HUES64 (cell line): ENCODE measurements at regions not wholly inside any gene's neighbourhood (a gene's known extent, or its start where the extent isn't known, plus 50 kb on each side); places are given as distances from the start of the nearest gene placed in this dataset.

Experiments used
- H3K27ac ChIP-seq: 2 replicates; pipeline ENCODE4 v1.7.0; 2013; ENCODE audit warnings: low read depth, low read length, inconsistent platforms
- H3K27me3 ChIP-seq: 2 replicates; pipeline ENCODE4 v1.6.1; 2013; ENCODE audit warnings: mild to moderate bottlenecking, low read length; ENCODE audit not compliant: insufficient read depth
- H3K36me3 ChIP-seq: 2 replicates; pipeline ENCODE4 v1.6.1; 2013; ENCODE audit warnings: mild to moderate bottlenecking, low read length; ENCODE audit not compliant: insufficient read depth
- H3K4me1 ChIP-seq: 2 replicates; pipeline ENCODE4 v1.6.1; 2013; ENCODE audit warnings: mild to moderate bottlenecking, low read length, moderate library complexity; ENCODE audit not compliant: insufficient read depth
- H3K4me3 ChIP-seq: 2 replicates; pipeline ENCODE4 v1.5.1; 2013; ENCODE audit warnings: mild to moderate bottlenecking, low read length, moderate library complexity
- H3K9ac ChIP-seq: 2 replicates; pipeline ENCODE4 v1.6.1; 2013; ENCODE audit warnings: mild to moderate bottlenecking, low read depth, low read length
- H3K9me3 ChIP-seq: 2 replicates; pipeline ENCODE4 v1.6.1; 2013; ENCODE audit warnings: low read depth, low read length; ENCODE audit not compliant: insufficient read depth
- WGBS: fragments of 150-250, 120-280 bp; methylation state at CpG from one replicate; pipeline ENCODE4 v1.1.7; 2013; ENCODE audit warnings: missing lambda C conversion rate; 5-methylcytosine and 5-hydroxymethylcytosine counted together

- no CpG with 5 or more reads among the region's 1 CpG for WGBS
- Histone ChIP-seq H3K9ac (no peak overlapping the region), H3K27me3 (no peaks in the 10 kb centered on the region), H3K27ac (no peak overlapping the region), H3K9me3 (no peaks in the 10 kb centered on the region), H3K36me3 (no peaks in the 10 kb centered on the region), H3K4me3 (no peak overlapping the region), H3K4me1 (peaks cover 9% of the 10 kb centered on the region)
Measured at GRCh38 chr13:80962855-80963254, 621.9 kb upstream of the SPRY2 start.

- 96% methylated on average over 7 of the region's 7 CpGs for WGBS
- Histone ChIP-seq H3K9ac (no peak overlapping the region), H3K27ac (no peak overlapping the region), H3K9me3 (no peaks in the 10 kb centered on the region), H3K36me3 (no peaks in the 10 kb centered on the region), H3K4me3 (no peak overlapping the region), H3K27me3 (no peaks in the 10 kb centered on the region), H3K4me1 (peaks cover 9% of the 10 kb centered on the region)
Measured at GRCh38 chr13:80962173-80962572, 621.2 kb upstream of the SPRY2 start.

- H3K36me3 ChIP-seq = no peaks in the 10 kb centered on the region
- WGBS = 75% methylated on average over 1 of the region's 3 CpGs
- H3K4me3 ChIP-seq = no peak overlapping the region
- no peaks in the 10 kb centered on the region for H3K27me3 ChIP-seq
- H3K4me1 ChIP-seq = no peaks in the 10 kb centered on the region
- no peaks in the 10 kb centered on the region for H3K9me3 ChIP-seq
- no peak overlapping the region for H3K27ac ChIP-seq
- H3K9ac ChIP-seq = no peak overlapping the region
Measured at GRCh38 chr13:80957019-80957655, 616.2 kb upstream of the SPRY2 start.

GRCh38 chr13:80955501-80955900 is 614.6 kb upstream of the SPRY2 start:
- no peaks in the 10 kb centered on the region for H3K9me3 ChIP-seq
- H3K27ac ChIP-seq = no peak overlapping the region
- no peaks in the 10 kb centered on the region for H3K27me3 ChIP-seq
- no peak overlapping the region for H3K9ac ChIP-seq
- H3K4me1 ChIP-seq = no peaks in the 10 kb centered on the region
- H3K4me3 ChIP-seq = no peak overlapping the region
- no peaks in the 10 kb centered on the region for H3K36me3 ChIP-seq

- Histone ChIP-seq H3K4me1 (no peaks in the 10 kb centered on the region), H3K27ac (no peak overlapping the region), H3K9me3 (no peaks in the 10 kb centered on the region), H3K36me3 (no peaks in the 10 kb centered on the region), H3K4me3 (no peak overlapping the region), H3K27me3 (no peaks in the 10 kb centered on the region), H3K9ac (no peak overlapping the region)
- WGBS = 93% methylated on average over 2 of the region's 2 CpGs
Measured at GRCh38 chr13:80952158-80952557, 611.2 kb upstream of the SPRY2 start.

GRCh38 chr13:80946008-80946802 is 605.3 kb upstream of the SPRY2 start:
- Histone ChIP-seq H3K36me3 (no peaks in the 10 kb centered on the region), H3K4me1 (peaks cover 24% of the 10 kb centered on the region), H3K9me3 (no peaks in the 10 kb centered on the region), H3K27me3 (no peaks in the 10 kb centered on the region), H3K4me3 (no peak overlapping the region), H3K27ac (no peak overlapping the region), H3K9ac (no peak overlapping the region; the same call in 1 of the 2 replicates)
- 61% methylated on average over 2 of the region's 4 CpGs for WGBS

GRCh38 chr13:80945328-80945727 is 604.4 kb upstream of the SPRY2 start:
- H3K9ac ChIP-seq = no peak overlapping the region
- no peak overlapping the region for H3K27ac ChIP-seq
- H3K9me3 ChIP-seq = no peaks in the 10 kb centered on the region
- H3K27me3 ChIP-seq = no peaks in the 10 kb centered on the region
- peaks cover 24% of the 10 kb centered on the region for H3K4me1 ChIP-seq
- H3K4me3 ChIP-seq = no peak overlapping the region
- WGBS = 54% methylated on average over 3 of the region's 3 CpGs
- no peaks in the 10 kb centered on the region for H3K36me3 ChIP-seq

GRCh38 chr13:80939581-80939980 is 598.7 kb upstream of the SPRY2 start:
- 89% methylated on average over 2 of the region's 2 CpGs for WGBS
- Histone ChIP-seq H3K4me1 (peaks cover 7% of the 10 kb centered on the region; the same call in 1 of the 2 replicates), H3K9ac (no peak overlapping the region), H3K27me3 (no peaks in the 10 kb centered on the region), H3K36me3 (no peaks in the 10 kb centered on the region), H3K9me3 (no peaks in the 10 kb centered on the region), H3K4me3 (no peak overlapping the region), H3K27ac (no peak overlapping the region)

GRCh38 chr13:80931766-80932165 is 590.8 kb upstream of the SPRY2 start:
- Histone ChIP-seq H3K4me3 (no peak overlapping the region), H3K9ac (no peak overlapping the region), H3K4me1 (no peaks in the 10 kb centered on the region), H3K27ac (no peak overlapping the region), H3K27me3 (no peaks in the 10 kb centered on the region), H3K9me3 (no peaks in the 10 kb centered on the region), H3K36me3 (no peaks in the 10 kb centered on the region)
- WGBS = 97% methylated on average over 2 of the region's 2 CpGs

- Histone ChIP-seq H3K9me3 (no peaks in the 10 kb centered on the region), H3K27ac (no peak overlapping the region), H3K4me3 (no peak overlapping the region), H3K4me1 (no peaks in the 10 kb centered on the region), H3K36me3 (no peaks in the 10 kb centered on the region), H3K9ac (no peak overlapping the region), H3K27me3 (no peaks in the 10 kb centered on the region)
- no CpG with 5 or more reads among the region's 1 CpG for WGBS
Measured at GRCh38 chr13:80931118-80931517, 590.2 kb upstream of the SPRY2 start.

- Histone ChIP-seq H3K9ac (no peak overlapping the region), H3K27me3 (no peaks in the 10 kb centered on the region), H3K9me3 (no peaks in the 10 kb centered on the region), H3K4me1 (no peaks in the 10 kb centered on the region), H3K4me3 (no peak overlapping the region), H3K36me3 (no peaks in the 10 kb centered on the region), H3K27ac (no peak overlapping the region)
- WGBS = 83% methylated on average over 1 of the region's 3 CpGs
Measured at GRCh38 chr13:80928241-80928640, 587.3 kb upstream of the SPRY2 start.
